Esophagus squamous epithelium (tissue), 5 donors: ENCODE measurements at regions not wholly inside any gene's neighbourhood (a gene's known extent, or its start where the extent isn't known, plus 50 kb on each side); places are given as distances from the start of the nearest gene placed in this dataset.

Source experiments
- DNase-seq: peaks from one replicate; lab custom pipeline; 2025; lab: John Stamatoyannopoulos, UW
- H3K27ac ChIP-seq, 4 donors: fragments of 200-600 bp; sonication (generic); one replicate each; pipeline ENCODE4 v1.5.1; 2016 to 2019; ENCODE audit warnings: mild to moderate bottlenecking in 1 of 4
- H3K27me3 ChIP-seq, 4 donors: fragments of 200-600 bp; sonication (generic); 1 replicate in 3 of 4; 2 replicates in 1 of 4; pipeline versions ENCODE4 v1.5.1 to v1.6.0; 2017 to 2021; ENCODE audit warnings: antibody characterized with exemption in 1 of 4
- H3K36me3 ChIP-seq, 3 donors: fragments of 200-600 bp; sonication (generic); one replicate each; pipeline ENCODE4 v1.5.1; 2016 to 2019
- H3K4me1 ChIP-seq, 3 donors: fragments of 200-600 bp; sonication (generic); one replicate each; pipeline ENCODE4 v1.5.1; 2017 to 2019
- H3K4me3 ChIP-seq, 4 donors: fragments of 200-600 bp; sonication (generic); 1 replicate in 3 of 4; 2 replicates in 1 of 4; pipeline ENCODE4 v1.5.1; 2016 to 2019; ENCODE audit warnings: mild to moderate bottlenecking in 2 of 4, moderate library complexity in 1 of 4
- H3K9me3 ChIP-seq, 3 donors: fragments of 200-600 bp; sonication (generic); one replicate each; pipeline ENCODE4 v1.5.1; 2016 to 2019
- POLR2A ChIP-seq, 4 donors: fragments of 450-650 bp; IDR thresholded peaks; one replicate each; pipeline ENCODE4 v1.6.1; 2017; ENCODE audit warnings: antibody characterized with exemption in 4 of 4, mild to moderate bottlenecking in 4 of 4, moderate library complexity in 3 of 4
- WGBS, 2 donors: methylation state at CpG; one replicate each; pipeline ENCODE4 v1.1.5; 2018; 5-methylcytosine and 5-hydroxymethylcytosine counted together
- intact Hi-C: fragments of 100-400 bp; cut with DNase I; formaldehyde crosslinking; loops from one replicate; pipeline ENCODE4 v1.15.0; 2022
- TF ChIP-seq, protein P1 (sequence below), 6 experiments: fragments of 450-650 bp in 4 of 6; fragments of 200-600 bp in 2 of 6; sonication (generic) in 2 of 6; IDR thresholded peaks; one replicate each; pipeline ENCODE4 v1.5.1; 2016 to 2019; ENCODE audit warnings: antibody characterized with exemption in 6 of 6, mild to moderate bottlenecking in 4 of 6, moderate library complexity in 4 of 6
- donor health status: DM: yes; HTN: yes; CAD: no.

- WGBS, 2 donors, result 83 to 89% methylated on average over 2 of the region's 2 CpGs
- Histone ChIP-seq H3K9me3 (no peaks in the 10 kb centered on the region), H3K4me3 (no peak overlapping the region), H3K27ac (no peak overlapping the region), H3K36me3 (no peaks in the 10 kb centered on the region), H3K27me3 (no peaks in the 10 kb centered on the region), H3K4me1 (no peaks in the 10 kb centered on the region)
- DNase-seq, result no peak
- intact Hi-C loops, result no loop called here
- TF ChIP-seq, protein P1, sequence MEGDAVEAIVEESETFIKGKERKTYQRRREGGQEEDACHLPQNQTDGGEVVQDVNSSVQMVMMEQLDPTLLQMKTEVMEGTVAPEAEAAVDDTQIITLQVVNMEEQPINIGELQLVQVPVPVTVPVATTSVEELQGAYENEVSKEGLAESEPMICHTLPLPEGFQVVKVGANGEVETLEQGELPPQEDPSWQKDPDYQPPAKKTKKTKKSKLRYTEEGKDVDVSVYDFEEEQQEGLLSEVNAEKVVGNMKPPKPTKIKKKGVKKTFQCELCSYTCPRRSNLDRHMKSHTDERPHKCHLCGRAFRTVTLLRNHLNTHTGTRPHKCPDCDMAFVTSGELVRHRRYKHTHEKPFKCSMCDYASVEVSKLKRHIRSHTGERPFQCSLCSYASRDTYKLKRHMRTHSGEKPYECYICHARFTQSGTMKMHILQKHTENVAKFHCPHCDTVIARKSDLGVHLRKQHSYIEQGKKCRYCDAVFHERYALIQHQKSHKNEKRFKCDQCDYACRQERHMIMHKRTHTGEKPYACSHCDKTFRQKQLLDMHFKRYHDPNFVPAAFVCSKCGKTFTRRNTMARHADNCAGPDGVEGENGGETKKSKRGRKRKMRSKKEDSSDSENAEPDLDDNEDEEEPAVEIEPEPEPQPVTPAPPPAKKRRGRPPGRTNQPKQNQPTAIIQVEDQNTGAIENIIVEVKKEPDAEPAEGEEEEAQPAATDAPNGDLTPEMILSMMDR (IDR thresholded peaks at IDR 0.05), result no peak
Measured at GRCh38 chr10:61073391-61073790, 129.4 kb upstream of the RHOBTB1 start.

GRCh38 chr10:61071580-61071979, 127.6 kb upstream of the RHOBTB1 start:
- DNase-seq, result no peak
- Histone ChIP-seq H3K27me3 (no peaks in the 10 kb centered on the region), H3K4me3 (no peak overlapping the region), H3K9me3 (no peaks in the 10 kb centered on the region), H3K36me3 (no peaks in the 10 kb centered on the region), H3K4me1 (no peaks in the 10 kb centered on the region), H3K27ac (no peak overlapping the region)
- intact Hi-C loops, result no loop called here
- whole genome bisulfite sequencing, 2 donors, result 79 to 89% methylated on average over 3 of the region's 3 CpGs
- TF ChIP-seq, protein P1 (IDR thresholded peaks at IDR 0.05), result no peak
- no peak for TF ChIP-seq POLR2A (IDR thresholded peaks at IDR 0.05)

- TF ChIP-seq POLR2A (IDR thresholded peaks at IDR 0.05), result no peak
- WGBS, 2 donors, result 66 to 76% methylated on average over 1 of the region's 1 CpG
Measured at GRCh38 chr10:61068471-61068870, 124.5 kb upstream of the RHOBTB1 start.

GRCh38 chr10:61067671-61068336, 123.8 kb upstream of the RHOBTB1 start:
- no peak overlapping the region for H3K27ac ChIP-seq
- H3K36me3 ChIP-seq, result no peaks in the 10 kb centered on the region
- no peak for TF ChIP-seq POLR2A (IDR thresholded peaks at IDR 0.05)
- TF ChIP-seq, protein P1 (IDR thresholded peaks at IDR 0.05), result no peak
- intact Hi-C loops, result no loop called here
- DNase-seq, result no peak
- no peaks in the 10 kb centered on the region for H3K9me3 ChIP-seq
- H3K4me1 ChIP-seq, result peaks cover 0 to 10% (median 0%) of the 10 kb centered on the region in 3 donors
- no peak overlapping the region for H3K4me3 ChIP-seq
- 62 to 67% methylated on average over 4 of the region's 4 CpGs for WGBS, 2 donors
- no peaks in the 10 kb centered on the region for H3K27me3 ChIP-seq

More at GRCh38 chr10:61068471-61068870, 124.5 kb upstream of the RHOBTB1 start:
- no peaks in the 10 kb centered on the region for H3K36me3 ChIP-seq
- peaks cover 0 to 4% (median 0%) of the 10 kb centered on the region in 3 donors for H3K4me1 ChIP-seq
- no peaks in the 10 kb centered on the region for H3K27me3 ChIP-seq
- H3K27ac ChIP-seq, result no peak overlapping the region
- no peaks in the 10 kb centered on the region for H3K9me3 ChIP-seq
- no peak overlapping the region for H3K4me3 ChIP-seq
- intact Hi-C loops, result no loop called here
- no peak for DNase-seq

GRCh38 chr10:61066661-61067344, 122.8 kb upstream of the RHOBTB1 start:
- intact Hi-C loops, result no loop called here
- 19 to 23% methylated on average over 7 of the region's 7 CpGs for WGBS, 2 donors
- no peak for DNase-seq

More at GRCh38 chr10:61066661-61067344, 122.8 kb upstream of the RHOBTB1 start:
- no peak overlapping the region for H3K4me3 ChIP-seq
- H3K9me3 ChIP-seq, result no peaks in the 10 kb centered on the region
- H3K4me1 ChIP-seq, result peaks cover 0 to 16% (median 0%) of the 10 kb centered on the region in 3 donors
- no peaks in the 10 kb centered on the region for H3K27me3 ChIP-seq
- H3K27ac ChIP-seq, result no peak overlapping the region
- H3K36me3 ChIP-seq, result no peaks in the 10 kb centered on the region
- TF ChIP-seq POLR2A (IDR thresholded peaks at IDR 0.05), result no peak
- TF ChIP-seq, protein P1 (IDR thresholded peaks at IDR 0.05), result no peak
